Left lung (tissue), 4 donors: ENCODE measurements at regions not wholly inside any gene's neighbourhood (a gene's known extent, or its start where the extent isn't known, plus 50 kb on each side); places are given as distances from the start of the nearest gene placed in this dataset.

Experiments used
- ATAC-seq: fragments of 200-7000 bp; cut with Tn5 transposase; one replicate; pipeline ENCODE4 v1.9.1; 2020; ENCODE audit warnings: moderate library complexity
- DNase-seq, 4 donors: peaks; one replicate each; pipeline ENCODE4 v3.0.0-alpha.2; 2013 to 2020
- H3K27ac ChIP-seq, 2 donors: fragments of 200-600 bp; sonication (generic) in 1 of 2; one replicate each; pipeline versions ENCODE4 v1.5.0 to v1.8.0; 2020 to 2021
- H3K27me3 ChIP-seq, 2 donors: fragments of 200-600 bp; sonication (generic) in 1 of 2; one replicate each; pipeline versions ENCODE4 v1.5.0 to v1.8.0; 2020 to 2021
- H3K36me3 ChIP-seq, 2 donors: fragments of 200-600 bp; sonication (generic) in 1 of 2; one replicate each; pipeline versions ENCODE4 v1.5.0 to v1.8.0; 2020 to 2021
- H3K4me1 ChIP-seq, 2 donors: fragments of 200-600 bp; one replicate each; pipeline ENCODE4 v1.8.0; 2021
- H3K4me3 ChIP-seq, 2 donors: fragments of 200-600 bp; sonication (generic) in 1 of 2; one replicate each; pipeline versions ENCODE4 v1.5.0 to v1.8.0; 2020 to 2021; ENCODE audit warnings: mild to moderate bottlenecking in 1 of 2
- H3K9me3 ChIP-seq, 2 donors: fragments of 200-600 bp; sonication (generic) in 1 of 2; one replicate each; pipeline versions ENCODE4 v1.5.0 to v1.8.0; 2020 to 2021
- CTCF ChIP-seq, 2 donors: fragments of 200-600 bp; sonication (generic) in 1 of 2; IDR thresholded peaks; one replicate each; pipeline versions ENCODE4 v1.5.0 to v1.8.0; 2021; ENCODE audit warnings: antibody characterized with exemption in 2 of 2
- intact Hi-C, 2 donors: fragments of 100-400 bp; cut with DNase I; formaldehyde crosslinking; loops; one replicate each; pipeline versions ENCODE4 v1.11.2 to v1.14.2; 2022
- donor health status: DM: no; HTN: yes; CAD: no.
- donor health status: DM: no; HTN: no; CAD: no.

GRCh38 chr13:24097667-24098066 is 62.9 kb upstream of the SPATA13 start:
- ATAC-seq (no peak), DNase-seq (no peak)
- Histone ChIP-seq H3K4me3 (no peak overlapping the region), H3K9me3 (no peaks in the 10 kb centered on the region), H3K36me3 (no peaks in the 10 kb centered on the region), H3K27me3 (no peaks in the 10 kb centered on the region), H3K4me1 (no peaks in the 10 kb centered on the region), H3K27ac (no peak overlapping the region)
- intact Hi-C loops = no loop called here
- TF ChIP-seq CTCF (IDR thresholded peaks at IDR 0.05) = no peak

GRCh38 chr13:24099490-24099889 is 61.0 kb upstream of the SPATA13 start:
- H3K36me3 ChIP-seq = no peaks in the 10 kb centered on the region
- no peak overlapping the region for H3K4me3 ChIP-seq
- no peaks in the 10 kb centered on the region for H3K9me3 ChIP-seq
- ATAC-seq (no peak), DNase-seq (no peak)
- no peaks in the 10 kb centered on the region for H3K4me1 ChIP-seq
- TF ChIP-seq CTCF (IDR thresholded peaks at IDR 0.05) = no peak
- no peak overlapping the region for H3K27ac ChIP-seq
- intact Hi-C loops = no loop called here
- no peaks in the 10 kb centered on the region for H3K27me3 ChIP-seq

- H3K9me3 ChIP-seq = no peaks in the 10 kb centered on the region
- H3K27ac ChIP-seq = no peak overlapping the region
- ATAC-seq = no peak
- H3K27me3 ChIP-seq = no peaks in the 10 kb centered on the region
- no peaks in the 10 kb centered on the region for H3K36me3 ChIP-seq
- intact Hi-C loops = no loop called here
- no peak for DNase-seq
- no peak for TF ChIP-seq CTCF (IDR thresholded peaks at IDR 0.05)
- no peaks in the 10 kb centered on the region for H3K4me1 ChIP-seq
- H3K4me3 ChIP-seq = no peak overlapping the region
These were observed 60.3 kb upstream of the SPATA13 start for GRCh38 chr13:24100188-24100587.

- H3K4me1 ChIP-seq = no peaks in the 10 kb centered on the region
- H3K4me3 ChIP-seq = no peak overlapping the region
- no peaks in the 10 kb centered on the region for H3K36me3 ChIP-seq
- TF ChIP-seq CTCF (IDR thresholded peaks at IDR 0.05) = no peak
- H3K9me3 ChIP-seq = no peaks in the 10 kb centered on the region
- H3K27ac ChIP-seq = no peak overlapping the region
- no peaks in the 10 kb centered on the region for H3K27me3 ChIP-seq
- no peak for DNase-seq
- intact Hi-C loops = no loop called here
- ATAC-seq = no peak
These were observed 56.6 kb upstream of the SPATA13 start for GRCh38 chr13:24103782-24104372.

GRCh38 chr13:24104723-24105122 is 55.8 kb upstream of the SPATA13 start:
- Histone ChIP-seq H3K36me3 (no peaks in the 10 kb centered on the region), H3K4me1 (no peaks in the 10 kb centered on the region), H3K27me3 (no peaks in the 10 kb centered on the region), H3K9me3 (no peaks in the 10 kb centered on the region), H3K4me3 (no peak overlapping the region), H3K27ac (no peak overlapping the region)
- no peak for ATAC-seq
- intact Hi-C loops = no loop called here
- TF ChIP-seq CTCF (IDR thresholded peaks at IDR 0.05) = no peak
- no peak for DNase-seq
